Heart left ventricle (tissue), 16 donors: ENCODE measurements at regions not wholly inside any gene's neighbourhood (a gene's known extent, or its start where the extent isn't known, plus 50 kb on each side); places are given as distances from the start of the nearest gene placed in this dataset.

Experiments
- ATAC-seq, 4 donors: fragments of 200-7000 bp; cut with Tn5 transposase; one replicate each; pipeline ENCODE4 v1.9.1; 2020 to 2022; ENCODE audit warnings: moderate library complexity in 4 of 4, mild to moderate bottlenecking in 3 of 4, moderate number of reproducible peaks in 1 of 4
- DNase-seq, 5 donors: peaks; one replicate each; pipeline ENCODE4 v3.0.0-alpha.2; 2020
- H3K27ac ChIP-seq, 12 donors: fragments of 200-600 bp; sonication (generic) in 4 of 12; one replicate each; pipeline versions ENCODE4 v1.5.0 to v1.8.0; 2016 to 2022; ENCODE audit warnings: mild to moderate bottlenecking in 2 of 12
- H3K27me3 ChIP-seq, 9 donors: fragments of 200-600 bp; sonication (generic) in 2 of 9; one replicate each; pipeline versions ENCODE4 v1.5.1 to v1.8.0; 2016 to 2022; ENCODE audit warnings: mild to moderate bottlenecking in 3 of 9
- H3K36me3 ChIP-seq, 9 donors: fragments of 200-600 bp; sonication (generic) in 2 of 9; one replicate each; pipeline versions ENCODE4 v1.5.0 to v1.8.0; 2018 to 2022; ENCODE audit warnings: mild to moderate bottlenecking in 2 of 9
- H3K4me1 ChIP-seq, 12 donors: fragments of 200-600 bp; sonication (generic) in 4 of 12; one replicate each; pipeline versions ENCODE4 v1.5.0 to v1.8.0; 2016 to 2022; ENCODE audit warnings: mild to moderate bottlenecking in 3 of 12
- H3K4me3 ChIP-seq, 12 donors: fragments of 200-600 bp; sonication (generic) in 4 of 12; one replicate each; pipeline versions ENCODE4 v1.5.0 to v1.8.0; 2017 to 2022; ENCODE audit warnings: mild to moderate bottlenecking in 9 of 12, moderate library complexity in 4 of 12
- H3K9me3 ChIP-seq, 12 donors: fragments of 200-600 bp; sonication (generic) in 4 of 12; one replicate each; pipeline versions ENCODE4 v1.5.0 to v1.8.0; 2016 to 2022; ENCODE audit warnings: mild to moderate bottlenecking in 1 of 12
- POLR2A ChIP-seq, 2 donors: fragments of 450-650 bp; IDR thresholded peaks; one replicate each; pipeline ENCODE4 v1.6.1; 2017; ENCODE audit warnings: antibody characterized with exemption in 2 of 2, mild to moderate bottlenecking in 2 of 2, moderate library complexity in 2 of 2
- WGBS, 4 donors: extraction: QIAGEN DNeasy Blood & Tissue Kit in 2 of 4; methylation state at CpG; one replicate each; pipeline versions ENCODE4 v1.1.5 to v1.1.7; 2013 to 2018; 5-methylcytosine and 5-hydroxymethylcytosine counted together
- intact Hi-C, 10 donors: fragments of 100-400 bp; cut with DNase I; formaldehyde crosslinking; loops; one replicate each; pipeline versions ENCODE4 v1.11.1 to v1.14.2; 2022
- TF ChIP-seq, protein P1 (sequence below), 12 donors: fragments of 200-600 bp; sonication (generic) in 4 of 12; IDR thresholded peaks; one replicate each; pipeline versions ENCODE4 v1.5.0 to v1.8.0; 2018 to 2022; ENCODE audit warnings: antibody characterized with exemption in 12 of 12, mild to moderate bottlenecking in 5 of 12
- donor health status: ischemic (EF 13 %, LVEDD 7.1; RV severe dilation, severe dysfunction).
- donor health status: healthy with polysubstance abuse.
- donor health status: DM: no; HTN: yes; CAD: no.
- donor health status: DM: no; HTN: no; CAD: no.
- donor health status: ischemic (EF 25% LVEDD 6.9; RV normal size, moderate dysfunction).
- donor health status: ischemic (EF 25% LVEDD 5.7; RV mildly dilated, moderate dysfunction).
- donor health status: healthy.
- donor health status: DM: yes; HTN: yes; CAD: no.
- donor health status: ischemic (EF 35%, LVEDD 5.7; RV mildly dilated, moderate dysfunction).
- donor health status: nonischemic (EF 11% LVEDD 7.7; RV severe dilation, severe dysfunction).
- donor health status: DM: yes; HTN: yes; CAD: no.
- donor health status: PGD.
- donor health status: ischemic (EF 29% LVEDD 5.4; RV normal size, mild dysfunction).
- donor health status: nonischemic (EF 23%, LVEDD 6.1; RV moderate dilation, normal function).

DNA sequence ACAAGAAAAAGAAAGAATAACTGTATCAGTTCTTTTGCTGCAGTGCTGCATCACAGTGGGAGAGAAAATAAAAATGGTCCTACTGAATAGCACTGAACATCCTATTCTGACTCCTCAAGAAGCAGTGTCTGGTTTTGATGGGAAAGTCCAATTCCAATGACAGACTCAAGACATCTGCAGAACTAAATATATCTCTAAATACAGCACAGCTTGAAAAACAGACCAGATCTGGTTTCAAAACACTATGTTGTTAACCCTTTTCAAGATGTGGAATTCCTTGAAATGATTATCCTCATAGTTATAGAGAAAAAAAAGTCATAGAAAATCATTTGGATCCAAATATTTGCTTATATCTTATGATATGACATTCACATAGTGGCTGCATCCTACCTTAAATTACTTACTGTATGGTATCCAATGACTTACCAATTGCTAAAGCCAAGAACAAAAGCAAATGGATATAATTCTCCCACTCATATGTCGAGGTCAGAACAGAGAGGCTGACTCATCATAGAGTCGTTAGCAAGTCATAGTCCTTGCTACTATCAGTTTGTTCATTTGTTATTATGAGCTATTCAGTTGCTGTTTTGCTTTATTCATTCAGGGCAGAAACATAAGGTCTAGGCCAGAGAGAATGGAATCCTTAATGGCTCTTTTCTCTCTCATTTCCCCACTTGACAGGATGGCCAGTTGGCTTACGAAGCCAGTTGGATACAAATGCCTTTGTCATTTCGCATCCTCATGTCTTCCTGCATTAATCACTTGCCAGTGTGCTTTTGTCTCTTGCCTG is 62.5 kb upstream of the ACVR2A start:
- no peak for DNase-seq
- Histone ChIP-seq H3K4me3 (no peak overlapping the region), H3K27me3 (no peaks in the 10 kb centered on the region), H3K4me1 (no peaks in the 10 kb centered on the region), H3K27ac (no peak overlapping the region), H3K36me3 (no peaks in the 10 kb centered on the region), H3K9me3 (no peaks in the 10 kb centered on the region)
- intact Hi-C loops: no loop called here
- WGBS, 4 donors: 76 to 85% (median 83%) methylated on average over 4 of the region's 4 CpGs
- TF ChIP-seq POLR2A (IDR thresholded peaks at IDR 0.05): no peak
- no peak for ATAC-seq

DNA sequence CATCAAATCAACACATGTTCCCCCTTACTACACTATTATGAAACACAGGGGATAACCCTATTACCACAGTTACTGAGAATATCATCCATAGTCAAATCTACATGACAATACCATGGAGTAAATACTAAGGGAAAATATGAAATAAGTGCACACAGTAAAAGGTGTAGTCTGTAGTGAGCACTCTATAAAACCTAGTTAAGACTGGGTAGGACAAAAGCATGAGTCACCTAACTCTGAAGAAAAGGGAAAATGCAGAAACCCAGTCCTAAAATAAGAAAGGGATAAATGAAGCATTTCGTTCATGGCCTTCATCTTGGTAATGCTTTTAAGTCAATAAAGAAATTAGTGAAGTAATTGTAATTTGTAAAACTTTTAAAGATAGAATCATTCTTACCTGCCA is 65.4 kb upstream of the ACVR2A start:
- no peak overlapping the region for H3K4me3 ChIP-seq
- H3K27ac ChIP-seq: no peak overlapping the region
- H3K4me1 ChIP-seq: no peaks in the 10 kb centered on the region
- 76 to 85% (median 85%) methylated on average over 1 of the region's 1 CpG for WGBS, 4 donors
- no peak for TF ChIP-seq POLR2A (IDR thresholded peaks at IDR 0.05)
- TF ChIP-seq, protein P1, sequence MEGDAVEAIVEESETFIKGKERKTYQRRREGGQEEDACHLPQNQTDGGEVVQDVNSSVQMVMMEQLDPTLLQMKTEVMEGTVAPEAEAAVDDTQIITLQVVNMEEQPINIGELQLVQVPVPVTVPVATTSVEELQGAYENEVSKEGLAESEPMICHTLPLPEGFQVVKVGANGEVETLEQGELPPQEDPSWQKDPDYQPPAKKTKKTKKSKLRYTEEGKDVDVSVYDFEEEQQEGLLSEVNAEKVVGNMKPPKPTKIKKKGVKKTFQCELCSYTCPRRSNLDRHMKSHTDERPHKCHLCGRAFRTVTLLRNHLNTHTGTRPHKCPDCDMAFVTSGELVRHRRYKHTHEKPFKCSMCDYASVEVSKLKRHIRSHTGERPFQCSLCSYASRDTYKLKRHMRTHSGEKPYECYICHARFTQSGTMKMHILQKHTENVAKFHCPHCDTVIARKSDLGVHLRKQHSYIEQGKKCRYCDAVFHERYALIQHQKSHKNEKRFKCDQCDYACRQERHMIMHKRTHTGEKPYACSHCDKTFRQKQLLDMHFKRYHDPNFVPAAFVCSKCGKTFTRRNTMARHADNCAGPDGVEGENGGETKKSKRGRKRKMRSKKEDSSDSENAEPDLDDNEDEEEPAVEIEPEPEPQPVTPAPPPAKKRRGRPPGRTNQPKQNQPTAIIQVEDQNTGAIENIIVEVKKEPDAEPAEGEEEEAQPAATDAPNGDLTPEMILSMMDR (IDR thresholded peaks at IDR 0.05): no peak
- DNase-seq (no peak), ATAC-seq (no peak)
- no peaks in the 10 kb centered on the region for H3K9me3 ChIP-seq
- H3K36me3 ChIP-seq: no peaks in the 10 kb centered on the region
- intact Hi-C loops: no loop called here
- H3K27me3 ChIP-seq: no peaks in the 10 kb centered on the region

DNA sequence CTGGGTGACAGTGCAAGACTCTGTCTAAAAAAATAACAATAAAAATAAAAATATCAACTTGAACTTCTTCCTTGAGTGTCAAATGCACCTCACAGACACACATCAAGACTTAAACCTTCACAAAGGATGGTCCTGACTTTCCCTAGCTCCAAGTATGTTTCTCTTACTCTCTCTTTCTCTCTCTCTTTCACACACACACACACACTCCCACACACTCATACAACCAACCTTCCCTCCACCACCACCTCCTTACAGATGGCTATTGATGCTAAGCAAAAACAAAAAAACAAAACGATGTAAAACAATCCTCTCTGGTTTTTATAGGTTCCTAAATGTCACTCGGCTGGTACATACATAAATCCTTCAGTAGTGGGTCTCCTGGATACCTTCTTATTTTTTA is 67.4 kb upstream of the ACVR2A start:
- intact Hi-C loops: no loop called here
- Histone ChIP-seq H3K9me3 (no peaks in the 10 kb centered on the region), H3K4me3 (no peak overlapping the region), H3K4me1 (no peaks in the 10 kb centered on the region), H3K27ac (no peak overlapping the region), H3K36me3 (no peaks in the 10 kb centered on the region), H3K27me3 (no peaks in the 10 kb centered on the region)
- 74 to 82% (median 79%) methylated on average over 2 of the region's 2 CpGs for WGBS, 4 donors
- ATAC-seq: no peak
- TF ChIP-seq, protein P1 (IDR thresholded peaks at IDR 0.05): no peak
- TF ChIP-seq POLR2A (IDR thresholded peaks at IDR 0.05): no peak
- no peak for DNase-seq

DNA sequence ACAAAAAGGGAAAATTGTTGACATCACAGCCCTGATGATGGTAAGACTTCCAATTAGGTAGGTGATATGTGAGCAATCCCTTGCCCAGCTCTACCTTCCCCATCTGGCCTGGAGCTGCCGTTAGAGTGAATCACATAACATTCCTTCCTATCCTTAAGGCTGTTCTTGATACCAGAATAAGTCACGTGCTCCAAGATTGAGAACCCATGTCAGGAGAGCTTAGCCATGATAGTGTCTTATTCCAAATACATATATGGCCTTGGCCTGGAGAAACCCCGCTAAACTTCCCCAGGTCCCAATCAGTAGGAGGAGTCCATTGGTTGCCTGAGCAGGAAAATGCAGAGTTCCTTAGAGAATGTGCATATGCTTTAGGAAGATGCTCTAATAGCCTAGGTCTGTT is 70.0 kb upstream of the ACVR2A start:
- no peaks in the 10 kb centered on the region for H3K9me3 ChIP-seq
- H3K27ac ChIP-seq: no peak overlapping the region
- DNase-seq (no peak), ATAC-seq (no peak)
- TF ChIP-seq, protein P1 (IDR thresholded peaks at IDR 0.05): no peak
- TF ChIP-seq POLR2A (IDR thresholded peaks at IDR 0.05): no peak
- 71 to 86% (median 83%) methylated on average over 3 of the region's 3 CpGs for WGBS, 4 donors
- H3K36me3 ChIP-seq: no peaks in the 10 kb centered on the region
- intact Hi-C loops: no loop called here
- no peaks in the 10 kb centered on the region for H3K27me3 ChIP-seq
- no peak overlapping the region for H3K4me3 ChIP-seq
- H3K4me1 ChIP-seq: no peaks in the 10 kb centered on the region

DNA sequence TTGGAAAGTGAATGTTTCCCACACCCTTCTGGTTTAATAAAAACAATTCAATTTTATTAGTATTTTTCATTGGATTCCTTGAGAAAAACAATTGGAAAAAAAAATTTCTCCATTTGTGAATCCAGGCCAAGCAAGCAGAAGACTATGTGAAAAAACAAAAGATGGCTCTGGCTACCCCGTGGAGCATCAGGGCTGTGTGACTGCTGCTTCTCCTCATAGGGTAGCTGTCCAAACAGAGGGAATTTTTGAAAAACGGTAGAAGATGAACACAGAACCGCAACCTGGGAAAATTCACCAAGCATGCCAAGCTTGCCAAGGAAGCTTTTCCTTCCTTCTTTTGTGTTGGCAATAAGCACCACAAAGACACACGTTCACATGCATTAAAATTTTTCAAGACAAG is 71.3 kb upstream of the ACVR2A start:
- ATAC-seq (no peak), DNase-seq (no peak)
- Histone ChIP-seq H3K4me3 (no peak overlapping the region), H3K9me3 (no peaks in the 10 kb centered on the region), H3K27me3 (no peaks in the 10 kb centered on the region), H3K4me1 (no peaks in the 10 kb centered on the region), H3K36me3 (no peaks in the 10 kb centered on the region), H3K27ac (no peak overlapping the region)
- TF ChIP-seq, protein P1 (IDR thresholded peaks at IDR 0.05): no peak
- no peak for TF ChIP-seq POLR2A (IDR thresholded peaks at IDR 0.05)
- 46 to 57% (median 56%) methylated on average over 4 of the region's 4 CpGs for WGBS, 4 donors
- intact Hi-C loops: no loop called here
